ENCODE measurements at regions not wholly inside any gene's neighbourhood (a gene's known extent, or its start where the extent isn't known, plus 50 kb on each side); places are given as distances from the start of the nearest gene placed in this dataset.

- Histone ChIP-seq H2AFZ (replicated peaks) (no peak overlapping the region), H3K9me3 (ENCODE audit: low read depth) (no peaks in the 10 kb centered on the region), H3F3A (ENCODE audit: low read depth) (no peaks in the 10 kb centered on the region), H3K4me3 (no peak overlapping the region), H3K27ac (no peak overlapping the region), H3K27me3 (no peaks in the 10 kb centered on the region), H3K36me3 (no peaks in the 10 kb centered on the region), H3K4me1 (peaks cover 15% of the 10 kb centered on the region), H4K20me1 (ENCODE audit: low read depth) (no peaks in the 10 kb centered on the region), H3K4me2 (no peak overlapping the region), H3K9ac (no peak overlapping the region), H3K79me2 (ENCODE audit: low read depth) (no peaks in the 10 kb centered on the region)
- no peak for DNase-seq (ENCODE audit: low spot score)
- Mint-ChIP-seq H3K27me3 (ENCODE audit: insufficient read depth, low read depth) (peaks cover 5% of the 10 kb centered on the region), H3K4me3 (no peak overlapping the region), H3K4me1 (peaks cover 13% of the 10 kb centered on the region), H3K9me3 (no peaks in the 10 kb centered on the region), H3K36me3 (no peaks in the 10 kb centered on the region), H3K27ac (no peak overlapping the region)
- TF ChIP-seq EZH2 (IDR thresholded peaks at IDR 0.05) = no peak
- no peak for TF ChIP-seq CTCF (IDR thresholded peaks at IDR 0.05)
- no peak for TF ChIP-seq EZH2phosphoT487 (IDR thresholded peaks at IDR 0.05)
Measured at GRCh38 chr5:117203584-117203983, 629.0 kb upstream of the SEMA6A start.

GRCh38 chr5:117201001-117201400 is 626.4 kb upstream of the SEMA6A start:
- Histone ChIP-seq H3K79me2 (ENCODE audit: low read depth) (no peaks in the 10 kb centered on the region), H2AFZ (replicated peaks) (no peak overlapping the region), H3K27ac (no peak overlapping the region), H3K4me3 (no peak overlapping the region), H3K27me3 (no peaks in the 10 kb centered on the region), H3F3A (ENCODE audit: low read depth) (no peaks in the 10 kb centered on the region), H3K9ac (no peak overlapping the region), H3K36me3 (no peaks in the 10 kb centered on the region), H3K9me3 (ENCODE audit: low read depth) (no peaks in the 10 kb centered on the region), H4K20me1 (ENCODE audit: low read depth) (no peaks in the 10 kb centered on the region), H3K4me2 (no peak overlapping the region), H3K4me1 (peaks cover 12% of the 10 kb centered on the region)
- Mint-ChIP-seq H3K4me1 (peaks cover 10% of the 10 kb centered on the region), H3K27me3 (ENCODE audit: insufficient read depth, low read depth) (peaks cover 5% of the 10 kb centered on the region), H3K9me3 (no peaks in the 10 kb centered on the region), H3K27ac (no peak overlapping the region), H3K36me3 (no peaks in the 10 kb centered on the region), H3K4me3 (no peak overlapping the region)
- no peak for DNase-seq (ENCODE audit: low spot score)
- TF ChIP-seq EZH2phosphoT487 (IDR thresholded peaks at IDR 0.05) (no peak), CTCF (IDR thresholded peaks at IDR 0.05) (no peak), EZH2 (IDR thresholded peaks at IDR 0.05) (no peak)

GRCh38 chr5:117195076-117195475 is 620.5 kb upstream of the SEMA6A start:
- Histone ChIP-seq H3K4me3 (no peak overlapping the region), H3K36me3 (no peaks in the 10 kb centered on the region), H3K27me3 (no peaks in the 10 kb centered on the region), H3K9me3 (ENCODE audit: low read depth) (no peaks in the 10 kb centered on the region), H3K4me2 (no peak overlapping the region), H3F3A (ENCODE audit: low read depth) (no peaks in the 10 kb centered on the region), H2AFZ (replicated peaks) (no peak overlapping the region), H3K4me1 (no peaks in the 10 kb centered on the region), H3K27ac (no peak overlapping the region), H4K20me1 (ENCODE audit: low read depth) (no peaks in the 10 kb centered on the region), H3K9ac (no peak overlapping the region), H3K79me2 (ENCODE audit: low read depth) (no peaks in the 10 kb centered on the region)
- TF ChIP-seq EZH2 (IDR thresholded peaks at IDR 0.05) (no peak), CTCF (IDR thresholded peaks at IDR 0.05) (no peak), EZH2phosphoT487 (IDR thresholded peaks at IDR 0.05) (no peak)
- H3K4me1 Mint-ChIP-seq = no peaks in the 10 kb centered on the region
- H3K9me3 Mint-ChIP-seq = no peaks in the 10 kb centered on the region
- no peak overlapping the region for H3K27ac Mint-ChIP-seq
- H3K4me3 Mint-ChIP-seq = no peak overlapping the region
- no peaks in the 10 kb centered on the region for H3K36me3 Mint-ChIP-seq
- DNase-seq (ENCODE audit: low spot score) = no peak
- peaks cover 2% of the 10 kb centered on the region for H3K27me3 Mint-ChIP-seq (ENCODE audit: insufficient read depth, low read depth)

All from neural progenitor cell (in vitro differentiated cells).